ENCODE measurements at regions not wholly inside any gene's neighbourhood (a gene's known extent, or its start where the extent isn't known, plus 50 kb on each side); places are given as distances from the start of the nearest gene placed in this dataset.
A peak's percentile ranks its signal among the peaks of the same experiment; 100 is the strongest.

GRCh38 chr4:180640193-180640592 lies 1603.0 kb upstream of the TENM3 start:
- DNase-seq = no peak

GRCh38 chr4:180641495-180641894 lies 1601.7 kb upstream of the TENM3 start:
- DNase-seq = no peak

- DNase-seq = no peak
Measured at GRCh38 chr4:180642732-180643131, 1600.5 kb upstream of the TENM3 start.

- no peak for DNase-seq
Measured at GRCh38 chr4:180650273-180650672, 1592.9 kb upstream of the TENM3 start.

- DNase-seq = no peak
Measured at GRCh38 chr4:180652533-180652932, 1590.7 kb upstream of the TENM3 start.

GRCh38 chr4:180655886-180656285 lies 1587.3 kb upstream of the TENM3 start:
- no peak for DNase-seq

- DNase-seq = no peak
Measured at GRCh38 chr4:180657881-180658280, 1585.3 kb upstream of the TENM3 start.

GRCh38 chr4:180664766-180665368 lies 1578.3 kb upstream of the TENM3 start:
- peak; percentile 96 for DNase-seq

- no peak for DNase-seq
Measured at GRCh38 chr4:180665481-180665880, 1577.7 kb upstream of the TENM3 start.

- DNase-seq = peak; percentile 92
Measured at GRCh38 chr4:180665994-180666824, 1577.0 kb upstream of the TENM3 start.

- no peak for DNase-seq
Measured at GRCh38 chr4:180668732-180669131, 1574.5 kb upstream of the TENM3 start.

GRCh38 chr4:180669680-180670079 lies 1573.5 kb upstream of the TENM3 start:
- peak; percentile 16 for DNase-seq

- DNase-seq = peak; percentile 54
Measured at GRCh38 chr4:180674619-180675358, 1568.4 kb upstream of the TENM3 start.

GRCh38 chr4:180675359-180675650 lies 1567.9 kb upstream of the TENM3 start:
- DNase-seq = peak; percentile 71

GRCh38 chr4:180680305-180680704 lies 1562.9 kb upstream of the TENM3 start:
- DNase-seq = peak; percentile 16

GRCh38 chr4:180682776-180683175 lies 1560.4 kb upstream of the TENM3 start:
- no peak for DNase-seq

- no peak for DNase-seq
Measured at GRCh38 chr4:180683186-180683585, 1560.0 kb upstream of the TENM3 start.

GRCh38 chr4:180688480-180688879 lies 1554.7 kb upstream of the TENM3 start:
- DNase-seq = no peak

- DNase-seq = no peak
Measured at GRCh38 chr4:180694875-180695274, 1548.3 kb upstream of the TENM3 start.

GRCh38 chr4:180695851-180696250 lies 1547.4 kb upstream of the TENM3 start:
- DNase-seq = no peak

- no peak for DNase-seq
Measured at GRCh38 chr4:180696460-180697092, 1546.6 kb upstream of the TENM3 start.

GRCh38 chr4:180698550-180699195 lies 1544.5 kb upstream of the TENM3 start:
- no peak for DNase-seq

GRCh38 chr4:180706766-180707165 lies 1536.4 kb upstream of the TENM3 start:
- no peak for DNase-seq
